ENCODE measurements at regions not wholly inside any gene's neighbourhood (a gene's known extent, or its start where the extent isn't known, plus 50 kb on each side); places are given as distances from the start of the nearest gene placed in this dataset.

GRCh38 chr18:10274301-10274700 is 180.1 kb upstream of the APCDD1 start:
- ATAC-seq (ENCODE audit: poor library complexity): peak; percentile 86
- intact Hi-C loops (cut with DNase I): no loop called here
- no peak for DNase-seq

- no peak for DNase-seq
- no peak for ATAC-seq (ENCODE audit: poor library complexity)
- intact Hi-C loops (cut with DNase I): no loop called here
Measured at GRCh38 chr18:10275486-10275885, 178.9 kb upstream of the APCDD1 start.

- no peak for DNase-seq
- ATAC-seq (ENCODE audit: poor library complexity): no peak
- intact Hi-C loops (cut with DNase I): no loop called here
Measured at GRCh38 chr18:10278265-10278664, 176.2 kb upstream of the APCDD1 start.

GRCh38 chr18:10279471-10279870 is 175.0 kb upstream of the APCDD1 start:
- DNase-seq: no peak
- intact Hi-C loops (cut with DNase I): no loop called here
- no peak for ATAC-seq (ENCODE audit: poor library complexity)

- peak; percentile 76 for ATAC-seq (ENCODE audit: poor library complexity)
- no peak for DNase-seq
- intact Hi-C loops (cut with DNase I): no loop called here
Measured at GRCh38 chr18:10279905-10280644, 174.4 kb upstream of the APCDD1 start.

DNA sequence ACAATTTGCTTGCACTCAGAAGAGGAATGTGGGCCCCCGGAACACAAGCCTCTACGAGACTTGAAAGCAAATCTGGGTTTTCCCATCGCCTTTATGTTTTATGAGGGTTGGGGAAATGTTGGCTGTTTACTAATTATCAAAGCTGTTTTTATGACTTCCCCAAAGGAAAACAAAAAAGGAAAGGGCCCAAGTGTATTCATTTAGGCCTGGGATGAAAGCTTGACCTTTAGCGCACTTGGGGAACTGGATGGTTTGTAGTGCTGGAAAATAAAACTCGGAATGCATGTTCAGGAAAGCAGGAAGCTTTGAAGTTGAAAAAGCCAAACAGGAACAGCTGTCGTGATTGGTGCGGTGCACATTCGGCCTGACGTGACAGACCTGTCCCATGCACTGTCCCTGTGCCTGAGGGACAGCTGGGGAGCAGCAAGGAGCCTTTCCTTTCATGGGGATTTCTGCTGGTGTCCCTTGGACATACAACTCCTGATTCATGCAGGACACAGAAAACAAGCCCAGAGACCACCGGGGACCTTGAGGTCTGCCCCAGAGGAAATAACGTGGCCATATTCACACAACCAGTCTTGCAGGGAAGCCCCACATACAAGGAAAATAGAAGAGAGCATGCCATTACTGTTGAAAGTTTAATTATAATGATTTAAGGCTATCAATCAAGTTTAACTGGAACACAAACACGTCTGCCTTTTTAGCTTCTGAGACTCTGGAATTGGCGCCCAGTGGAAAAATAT is 169.7 kb upstream of the APCDD1 start:
- DNase-seq: no peak
- intact Hi-C loops (cut with DNase I): no loop called here

DNA sequence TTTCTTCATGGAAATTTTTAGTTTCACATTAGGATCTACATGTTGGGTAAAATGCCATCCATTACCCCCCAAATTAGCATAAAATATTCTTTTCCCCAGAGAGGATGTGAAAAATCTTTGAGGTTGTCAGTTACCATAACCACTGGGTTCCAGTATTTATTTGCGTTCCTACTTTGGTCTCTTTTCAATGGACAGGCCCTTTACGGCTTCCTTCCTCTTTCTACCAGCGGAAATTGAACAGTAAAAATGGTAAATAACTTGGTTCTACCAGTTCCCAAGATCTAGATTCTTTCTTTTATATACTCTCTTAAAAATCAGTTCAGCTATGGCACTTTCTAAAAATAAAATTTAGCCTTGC is 169.2 kb upstream of the APCDD1 start:
- DNase-seq: no peak
- ATAC-seq (ENCODE audit: poor library complexity): no peak
- intact Hi-C loops (cut with DNase I): no loop called here

More for the DNA sequence above, 169.7 kb upstream of the APCDD1 start:
- no peak for ATAC-seq (ENCODE audit: poor library complexity)

DNA sequence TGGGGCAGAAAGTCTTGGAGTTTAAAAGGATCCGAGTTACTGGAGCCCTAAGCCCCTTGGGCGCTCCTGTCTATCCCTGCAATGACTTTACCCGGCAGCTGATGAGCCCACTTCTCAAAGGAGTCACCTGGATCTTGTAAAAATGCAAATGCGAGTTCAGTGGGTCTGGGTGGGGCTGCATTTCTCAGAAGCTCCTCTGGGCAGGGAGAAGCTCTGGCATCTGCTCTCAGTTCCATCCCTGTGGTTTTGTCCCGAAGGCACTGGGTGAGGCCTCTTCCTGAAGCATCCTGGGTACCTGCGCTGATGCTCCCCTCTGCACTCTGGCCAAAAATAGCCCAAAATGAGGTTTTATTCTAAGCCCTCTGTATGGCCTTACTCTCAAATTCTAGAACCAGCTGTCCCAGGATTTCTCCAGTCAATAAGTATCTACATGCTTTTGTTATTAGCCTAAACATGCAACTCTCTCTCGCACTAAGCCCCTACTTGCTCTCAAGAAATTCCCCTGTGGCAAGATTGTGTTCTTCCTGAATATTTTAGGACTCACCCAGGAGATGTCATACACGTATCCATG is 167.8 kb upstream of the APCDD1 start:
- intact Hi-C loops (cut with DNase I): no loop called here
- ATAC-seq (ENCODE audit: poor library complexity) (no peak), DNase-seq (no peak)

DNA sequence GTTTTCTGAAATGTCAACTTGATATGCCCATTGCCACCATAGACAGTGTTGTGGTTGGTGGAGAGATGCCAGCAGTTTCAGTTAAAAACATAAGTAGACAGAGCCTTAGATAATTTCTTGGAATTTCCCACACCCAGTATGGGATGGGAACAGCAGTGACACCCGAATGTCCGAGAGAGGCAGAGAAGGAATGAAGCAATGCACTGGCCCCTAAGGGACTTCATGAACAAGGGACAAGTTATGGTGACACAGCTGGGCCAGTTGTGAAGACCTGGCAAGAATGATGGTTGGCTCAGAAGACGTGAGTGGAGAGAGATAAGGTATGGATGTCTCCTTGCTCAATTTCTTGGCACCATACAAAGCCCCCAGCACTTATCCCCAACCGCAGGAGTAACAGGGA is 165.2 kb upstream of the APCDD1 start:
- ATAC-seq (ENCODE audit: poor library complexity) (peak; percentile 29), DNase-seq (no peak)
- intact Hi-C loops (cut with DNase I): no loop called here

DNA sequence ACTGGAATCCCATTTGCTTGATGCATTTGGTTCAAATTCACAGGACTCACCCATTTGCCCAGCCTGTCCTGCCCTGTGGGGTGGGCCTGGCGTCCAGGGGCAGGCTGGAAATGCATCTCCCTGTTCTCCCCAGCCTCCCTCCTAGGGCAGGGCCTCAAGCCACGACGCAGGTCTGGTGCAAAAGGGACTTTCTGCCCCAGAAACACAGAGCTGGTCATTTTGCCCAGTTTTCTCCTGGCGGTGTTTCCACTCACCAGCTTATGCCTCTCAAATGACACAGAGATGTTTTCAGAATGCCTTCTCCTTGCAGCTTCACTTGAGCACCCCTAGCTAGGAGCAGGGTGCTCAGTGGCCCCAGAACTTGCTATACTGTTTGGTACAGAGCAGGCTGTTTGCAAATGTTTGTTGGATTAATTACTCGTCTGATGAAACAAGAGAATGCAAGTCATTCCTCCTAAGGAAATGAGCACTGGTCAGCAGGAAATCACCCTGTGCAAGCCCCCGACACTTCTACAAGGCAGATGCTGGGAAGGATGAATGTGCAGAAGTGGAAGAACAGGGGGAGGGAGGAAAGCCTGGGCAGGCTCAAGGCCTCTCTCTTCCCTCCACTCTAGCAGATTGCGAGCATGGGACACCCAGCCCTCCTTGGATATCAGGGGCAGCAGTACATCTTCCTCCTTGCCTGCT is 164.3 kb upstream of the APCDD1 start:
- DNase-seq (no peak), ATAC-seq (ENCODE audit: poor library complexity) (no peak)
- intact Hi-C loops (cut with DNase I): no loop called here

DNA sequence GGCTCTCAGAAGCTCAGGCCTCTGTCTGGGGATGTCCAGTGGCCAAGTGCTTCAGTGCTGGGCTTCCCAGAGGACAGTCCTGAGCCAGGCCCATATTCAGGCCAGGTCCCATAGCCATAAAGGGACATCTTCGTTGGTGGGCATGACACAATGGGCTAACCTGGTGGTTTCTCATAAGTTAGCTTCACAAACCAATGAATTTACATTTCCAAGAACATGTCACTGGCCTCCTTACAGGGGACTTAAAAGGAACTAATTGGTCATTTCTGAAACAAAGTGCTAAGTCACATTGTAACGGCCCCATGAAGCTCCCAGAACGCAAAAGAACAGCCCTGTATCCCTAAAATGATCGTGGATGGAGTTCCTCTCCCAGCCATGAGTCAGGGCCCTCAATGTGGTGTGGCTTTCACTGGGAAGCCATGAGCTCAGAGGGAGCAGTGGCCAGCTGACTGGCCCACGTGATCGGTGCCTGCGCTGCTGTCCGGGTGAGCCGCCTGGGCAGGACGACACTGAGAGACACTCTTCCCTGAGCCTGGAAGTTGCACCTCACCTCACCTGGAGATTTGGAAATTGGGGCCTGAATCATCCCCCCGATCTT is 163.7 kb upstream of the APCDD1 start:
- DNase-seq (no peak), ATAC-seq (ENCODE audit: poor library complexity) (no peak)
- intact Hi-C loops (cut with DNase I): no loop called here

DNA sequence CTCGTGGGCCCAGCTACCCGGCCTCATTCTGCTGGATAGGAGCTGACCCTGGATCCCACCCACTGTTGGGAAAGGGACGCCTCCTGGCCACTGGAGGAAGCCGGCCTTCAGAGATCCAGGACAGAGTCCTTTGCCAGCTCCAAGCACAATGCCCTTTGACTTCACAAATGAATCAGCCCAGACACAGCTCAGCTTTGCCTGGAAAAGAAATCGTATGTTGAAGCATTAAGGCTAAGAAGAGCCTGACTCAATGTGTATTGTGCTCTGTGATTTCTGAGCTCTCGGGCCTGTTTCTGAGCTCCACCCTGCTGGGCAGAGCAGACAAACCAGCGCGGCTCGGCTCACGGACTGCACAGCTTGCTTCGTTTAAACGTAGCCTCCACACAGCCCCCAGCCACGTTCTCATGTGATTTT is 162.9 kb upstream of the APCDD1 start:
- intact Hi-C loops (cut with DNase I): no loop called here
- ATAC-seq (ENCODE audit: poor library complexity): no peak
- DNase-seq: no peak

DNA sequence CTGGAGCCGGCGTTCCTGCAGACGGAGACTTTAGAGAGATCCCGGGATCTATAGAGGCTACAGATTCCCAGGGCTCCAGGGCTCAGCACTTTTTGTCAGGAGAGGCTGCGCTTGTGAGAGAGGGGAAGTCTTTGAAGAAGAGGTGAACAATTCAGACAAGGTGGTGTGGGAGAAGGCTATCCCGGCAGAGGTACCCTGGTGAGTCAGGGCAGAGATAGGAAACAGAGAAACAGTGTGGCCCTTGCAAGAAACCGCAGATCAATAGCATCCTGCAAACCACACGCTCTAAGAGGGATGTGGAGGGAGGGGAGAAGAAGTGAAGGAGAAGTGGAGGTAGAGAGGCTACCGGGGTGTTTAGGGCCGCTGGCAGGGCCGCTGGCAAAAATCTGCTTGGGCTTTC is 160.5 kb upstream of the APCDD1 start:
- intact Hi-C loops (cut with DNase I): no loop called here
- DNase-seq: no peak
- ATAC-seq (ENCODE audit: poor library complexity): no peak

DNA sequence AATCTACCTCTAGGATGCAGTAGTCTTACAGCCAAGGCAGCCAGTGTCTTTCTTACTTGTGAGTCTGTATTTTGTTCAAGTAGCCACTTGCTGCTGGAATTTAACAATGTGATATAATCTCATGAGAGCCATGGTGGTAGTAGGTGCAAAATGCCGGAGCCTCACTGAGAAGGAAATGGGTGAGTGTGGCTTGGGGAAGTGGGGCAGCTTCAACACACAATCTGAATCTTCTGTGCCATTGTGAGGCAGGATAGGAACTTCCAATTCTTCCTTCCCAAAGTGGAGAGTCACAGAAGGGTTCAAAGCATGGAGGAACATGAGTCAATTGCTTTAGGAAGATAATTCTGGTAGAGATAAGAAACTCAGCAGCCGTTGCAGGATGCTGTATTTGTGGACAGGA is 158.7 kb upstream of the APCDD1 start:
- DNase-seq: no peak
- ATAC-seq (ENCODE audit: poor library complexity): no peak
- intact Hi-C loops (cut with DNase I): no loop called here

DNA sequence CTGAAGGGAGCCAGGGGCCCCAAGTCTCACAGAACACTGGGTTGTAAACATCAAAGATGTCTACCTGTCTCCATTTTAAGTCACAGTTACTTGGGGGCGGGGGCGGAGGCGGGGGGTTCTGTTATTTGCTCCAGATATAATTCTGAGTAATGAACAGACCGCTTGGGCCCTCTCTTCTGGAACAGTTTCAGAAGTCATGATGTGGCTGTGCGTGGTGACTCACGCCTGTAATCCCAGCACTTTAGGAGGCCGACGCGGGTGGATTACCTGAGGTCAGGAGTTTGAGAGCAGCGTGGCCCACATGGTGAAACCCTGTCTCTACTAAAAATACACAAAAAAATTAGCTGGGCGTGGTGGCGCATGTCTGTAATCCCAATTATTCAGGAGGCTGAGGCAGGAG is 157.9 kb upstream of the APCDD1 start:
- no peak for ATAC-seq (ENCODE audit: poor library complexity)
- intact Hi-C loops (cut with DNase I): no loop called here

DNA sequence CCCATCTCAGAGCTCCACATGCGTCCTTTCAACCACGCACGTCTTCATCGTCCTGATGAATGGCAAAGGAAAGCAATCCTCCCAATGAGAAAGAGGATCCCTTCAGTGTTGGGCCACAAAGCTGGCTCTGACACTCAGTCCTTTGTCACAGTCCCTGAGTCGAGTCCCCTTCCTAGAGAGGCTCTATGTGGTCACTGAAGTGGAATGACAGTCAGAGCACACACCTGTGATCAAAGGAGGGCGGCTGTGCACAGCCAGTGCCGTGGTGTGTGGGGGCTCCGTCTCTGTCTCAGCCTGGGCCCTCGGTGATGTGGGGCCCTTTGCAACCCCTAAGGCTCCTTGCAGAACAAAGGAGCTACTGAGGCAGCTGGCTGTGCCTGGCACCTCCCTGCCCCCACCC is 157.3 kb upstream of the APCDD1 start:
- ATAC-seq (ENCODE audit: poor library complexity) (no peak), DNase-seq (no peak)
- intact Hi-C loops (cut with DNase I): no loop called here

More for the DNA sequence above, 157.9 kb upstream of the APCDD1 start:
- no peak for DNase-seq

GRCh38 chr18:10298346-10298745 is 156.1 kb upstream of the APCDD1 start:
- ATAC-seq (ENCODE audit: poor library complexity): no peak
- intact Hi-C loops (cut with DNase I): no loop called here
- DNase-seq: no peak

- peak; percentile 56 for ATAC-seq (ENCODE audit: poor library complexity)
- intact Hi-C loops (cut with DNase I): no loop called here
- DNase-seq: no peak
Measured at GRCh38 chr18:10299643-10300042, 154.8 kb upstream of the APCDD1 start.

DNA sequence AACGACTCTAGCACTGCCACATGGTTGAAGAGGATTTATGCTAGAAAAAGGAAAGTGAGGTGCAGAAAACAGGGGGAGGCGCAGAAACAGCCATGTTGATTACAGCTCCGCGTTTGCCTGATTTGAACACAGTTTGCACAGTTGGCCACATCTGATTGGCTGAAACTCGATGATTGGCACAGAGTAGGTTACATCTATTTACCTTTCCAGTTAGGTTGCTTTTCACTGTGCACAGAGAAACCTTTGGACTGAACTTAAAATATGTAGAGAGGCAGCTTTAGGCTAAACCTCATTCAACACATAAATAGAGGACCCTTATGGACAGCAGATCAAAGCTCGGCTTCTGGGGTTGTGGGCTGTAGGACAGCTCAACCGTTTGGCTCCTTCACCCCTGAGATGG is 153.7 kb upstream of the APCDD1 start:
- intact Hi-C loops (cut with DNase I): no loop called here
- ATAC-seq (ENCODE audit: poor library complexity): no peak
- DNase-seq: no peak

Measured in Right ventricle myocardium superior (tissue), 1 donor.